ENCODE measurements at regions not wholly inside any gene's neighbourhood (a gene's known extent, or its start where the extent isn't known, plus 50 kb on each side); places are given as distances from the start of the nearest gene placed in this dataset.

DNA sequence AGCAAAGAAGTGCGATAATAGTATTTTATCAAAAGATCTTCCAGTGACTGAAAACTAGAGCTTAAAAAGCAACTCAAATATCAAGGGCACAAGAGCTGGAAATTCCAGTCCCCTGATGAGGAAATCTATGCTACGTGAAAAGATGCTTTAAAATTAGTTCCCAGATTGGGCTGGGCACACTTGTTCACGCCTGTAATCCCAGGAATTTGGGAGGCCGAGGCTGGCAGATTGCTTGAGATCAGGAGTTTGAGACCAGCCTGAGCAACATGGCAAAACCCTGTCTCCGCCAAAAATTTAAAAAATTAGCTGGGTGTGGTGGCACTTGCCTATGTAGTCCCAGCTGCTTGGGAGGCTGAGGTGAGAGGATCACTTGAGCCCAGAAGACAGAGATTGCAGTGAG is 138.8 kb downstream of the SEMA6D start:
- no peak for FAIRE-seq
- Histone ChIP-seq H3K27ac (ENCODE audit: low read depth in 1 of 3, low read length in 2 of 3) (no peak overlapping the region), H3K4me1 (ENCODE audit: control insufficient read depth in 3 of 3, insufficient read depth in 2 of 3, low read depth in 1 of 3, low read length in 2 of 3) (no peaks in the 10 kb centered on the region), H3K27me3 (ENCODE audit: control insufficient read depth in 3 of 3, insufficient read depth in 3 of 3, low read length in 3 of 3) (no peaks in the 10 kb centered on the region), H3K36me3 (ENCODE audit: control insufficient read depth in 3 of 3, insufficient read depth in 2 of 3, low read depth in 1 of 3, low read length in 3 of 3) (no peaks in the 10 kb centered on the region), H3K4me3 (ENCODE audit: low read depth in 1 of 3, low read length in 3 of 3) (no peak overlapping the region), H3K9me3 (ENCODE audit: control insufficient read depth in 2 of 2, insufficient read depth in 1 of 2, low read depth in 1 of 2, low read length in 1 of 2) (no peaks in the 10 kb centered on the region)
- DNase-seq: no peak
- 68 to 88% (median 86%) methylated on average over 5 of the region's 5 CpGs for WGBS, 3 donors

DNA sequence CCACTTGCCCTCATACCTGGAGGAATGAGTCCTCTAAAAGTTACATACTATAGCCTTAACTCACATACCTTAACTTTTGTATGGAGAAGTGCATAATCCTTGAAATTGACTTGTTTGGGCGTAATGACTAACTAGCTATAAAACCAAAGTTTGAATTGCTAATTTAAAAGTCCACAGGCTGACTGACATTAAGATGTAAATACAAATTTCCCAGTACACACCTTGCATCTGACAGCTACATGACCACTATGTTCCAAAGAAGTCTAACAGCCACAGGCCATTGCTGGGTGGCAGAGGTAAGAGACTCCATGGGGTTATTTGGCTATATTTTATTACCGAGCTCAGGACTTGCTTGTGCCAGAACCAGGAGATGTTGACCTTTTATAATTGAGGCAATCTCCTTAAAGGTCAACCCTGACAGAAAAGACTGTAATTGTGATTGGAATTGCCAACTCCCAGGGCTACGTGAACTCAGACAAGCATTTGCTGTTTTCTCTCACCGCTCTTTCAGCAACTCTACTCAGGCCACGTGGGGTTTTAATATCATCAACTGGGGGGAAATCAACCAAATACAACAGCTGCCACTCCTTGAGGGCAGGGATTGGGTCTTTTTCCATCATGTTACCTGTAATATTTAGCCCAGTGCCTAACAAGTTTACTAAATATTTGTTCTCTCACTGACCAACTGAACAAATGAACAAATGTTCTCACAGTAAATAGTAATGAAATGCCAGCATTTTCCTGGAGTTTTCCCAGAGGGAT is 139.9 kb downstream of the SEMA6D start:
- no peaks in the 10 kb centered on the region for H3K4me1 ChIP-seq (ENCODE audit: control insufficient read depth in 3 of 3, insufficient read depth in 2 of 3, low read depth in 1 of 3, low read length in 2 of 3)
- 86 to 91% (median 86%) methylated on average over 5 of the region's 5 CpGs for WGBS, 3 donors
- FAIRE-seq: no peak
- no peak overlapping the region for H3K27ac ChIP-seq (ENCODE audit: low read depth in 1 of 3, low read length in 2 of 3)
- no peaks in the 10 kb centered on the region for H3K9me3 ChIP-seq (ENCODE audit: control insufficient read depth in 2 of 2, insufficient read depth in 1 of 2, low read depth in 1 of 2, low read length in 1 of 2)
- H3K27me3 ChIP-seq (ENCODE audit: control insufficient read depth in 3 of 3, insufficient read depth in 3 of 3, low read length in 3 of 3): no peaks in the 10 kb centered on the region
- H3K36me3 ChIP-seq (ENCODE audit: control insufficient read depth in 3 of 3, insufficient read depth in 2 of 3, low read depth in 1 of 3, low read length in 3 of 3): no peaks in the 10 kb centered on the region
- DNase-seq: no peak
- no peak overlapping the region for H3K4me3 ChIP-seq (ENCODE audit: low read depth in 1 of 3, low read length in 3 of 3)

DNA sequence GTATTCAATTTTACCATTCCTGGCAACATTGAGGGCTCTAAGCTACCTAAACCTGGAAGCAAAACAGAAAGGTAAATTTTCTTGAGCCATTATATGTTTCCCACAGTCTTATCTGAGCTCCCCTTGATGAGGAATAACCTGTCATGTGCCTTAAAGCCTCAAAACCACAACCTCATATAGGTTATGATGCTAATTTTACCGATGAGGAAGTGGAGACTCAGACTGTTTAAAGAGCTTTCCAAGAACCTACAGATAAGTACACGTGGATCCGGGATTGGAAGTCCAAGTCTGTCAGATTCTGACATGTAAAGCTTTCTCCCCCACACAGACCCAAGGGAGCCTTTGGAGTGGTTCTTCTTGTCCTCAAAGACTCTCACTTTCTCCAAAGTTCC is 140.5 kb downstream of the SEMA6D start:
- Histone ChIP-seq H3K36me3 (ENCODE audit: control insufficient read depth in 3 of 3, insufficient read depth in 2 of 3, low read depth in 1 of 3, low read length in 3 of 3) (no peaks in the 10 kb centered on the region), H3K27ac (ENCODE audit: low read depth in 1 of 3, low read length in 2 of 3) (no peak overlapping the region), H3K4me1 (ENCODE audit: control insufficient read depth in 3 of 3, insufficient read depth in 2 of 3, low read depth in 1 of 3, low read length in 2 of 3) (no peaks in the 10 kb centered on the region), H3K27me3 (ENCODE audit: control insufficient read depth in 3 of 3, insufficient read depth in 3 of 3, low read length in 3 of 3) (no peaks in the 10 kb centered on the region), H3K4me3 (ENCODE audit: low read depth in 1 of 3, low read length in 3 of 3) (no peak overlapping the region), H3K9me3 (ENCODE audit: control insufficient read depth in 2 of 2, insufficient read depth in 1 of 2, low read depth in 1 of 2, low read length in 1 of 2) (no peaks in the 10 kb centered on the region)
- DNase-seq: no peak
- no peak for FAIRE-seq
- WGBS, 3 donors: 49 to 67% (median 63%) methylated on average over 3 of the region's 3 CpGs

- no peaks in the 10 kb centered on the region for H3K36me3 ChIP-seq (ENCODE audit: control insufficient read depth in 3 of 3, insufficient read depth in 2 of 3, low read depth in 1 of 3, low read length in 3 of 3)
- H3K4me3 ChIP-seq (ENCODE audit: low read depth in 1 of 3, low read length in 3 of 3): no peak overlapping the region
- DNase-seq (no peak), FAIRE-seq (no peak)
- H3K4me1 ChIP-seq (ENCODE audit: control insufficient read depth in 3 of 3, insufficient read depth in 2 of 3, low read depth in 1 of 3, low read length in 2 of 3): no peaks in the 10 kb centered on the region
- WGBS, 3 donors: 87 to 91% (median 88%) methylated on average over 10 of the region's 10 CpGs
- no peaks in the 10 kb centered on the region for H3K9me3 ChIP-seq (ENCODE audit: control insufficient read depth in 2 of 2, insufficient read depth in 1 of 2, low read depth in 1 of 2, low read length in 1 of 2)
- H3K27me3 ChIP-seq (ENCODE audit: control insufficient read depth in 3 of 3, insufficient read depth in 3 of 3, low read length in 3 of 3): no peaks in the 10 kb centered on the region
- H3K27ac ChIP-seq (ENCODE audit: low read depth in 1 of 3, low read length in 2 of 3): no peak overlapping the region
Observed at GRCh38 chr15:47861111-47861903, 144.0 kb downstream of the SEMA6D start.

DNA sequence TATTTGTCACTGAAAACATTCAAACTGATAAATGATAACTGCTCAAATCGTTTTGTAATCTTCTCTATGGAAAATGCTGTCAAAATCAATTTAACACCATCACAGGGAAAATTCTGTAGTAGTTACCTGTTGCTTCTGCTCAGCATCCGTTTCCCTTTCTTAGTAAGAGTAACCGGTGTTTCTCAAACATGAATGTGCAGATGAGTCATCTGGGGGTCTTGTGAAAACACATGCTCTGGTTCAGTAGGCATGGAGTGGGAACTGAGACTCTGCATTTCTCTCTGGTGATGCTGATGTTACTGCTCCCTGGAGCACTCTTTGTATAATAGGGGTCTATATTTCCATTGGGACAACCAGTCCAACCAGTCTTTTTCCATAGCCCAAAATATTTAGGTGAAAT is 145.1 kb downstream of the SEMA6D start:
- 72 to 77% (median 76%) methylated on average over 3 of the region's 3 CpGs for WGBS, 3 donors
- no peak for FAIRE-seq

DNA sequence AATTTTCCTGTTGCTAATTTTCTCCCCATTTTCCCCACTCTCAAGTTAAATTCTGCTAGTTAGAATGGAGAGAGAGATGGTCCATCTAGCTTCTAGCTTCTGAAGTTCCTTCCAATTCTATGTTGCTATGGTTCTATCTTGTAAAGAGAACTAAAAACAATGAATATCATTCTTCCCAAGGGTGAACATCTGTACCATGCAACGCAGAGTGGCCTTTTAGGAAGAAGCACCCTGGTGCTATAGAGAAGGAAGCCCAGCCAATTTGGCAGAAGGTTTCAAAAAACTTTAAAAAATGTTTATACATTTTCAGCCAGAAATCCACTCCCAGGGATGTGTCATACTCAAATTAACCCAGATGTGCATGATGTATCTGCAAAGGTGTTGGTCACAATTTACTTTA is 149.1 kb downstream of the SEMA6D start:
- FAIRE-seq (no peak), DNase-seq (no peak)
- no peak overlapping the region for H3K4me3 ChIP-seq (ENCODE audit: low read depth in 1 of 3, low read length in 3 of 3)
- H3K4me1 ChIP-seq (ENCODE audit: control insufficient read depth in 3 of 3, insufficient read depth in 2 of 3, low read depth in 1 of 3, low read length in 2 of 3): no peaks in the 10 kb centered on the region
- no peak overlapping the region for H3K27ac ChIP-seq (ENCODE audit: low read depth in 1 of 3, low read length in 2 of 3)
- no peaks in the 10 kb centered on the region for H3K27me3 ChIP-seq (ENCODE audit: control insufficient read depth in 3 of 3, insufficient read depth in 3 of 3, low read length in 3 of 3)
- WGBS, 3 donors: 70 to 94% (median 88%) methylated on average over 1 of the region's 1 CpG
- no peaks in the 10 kb centered on the region for H3K36me3 ChIP-seq (ENCODE audit: control insufficient read depth in 3 of 3, insufficient read depth in 2 of 3, low read depth in 1 of 3, low read length in 3 of 3)
- no peaks in the 10 kb centered on the region for H3K9me3 ChIP-seq (ENCODE audit: control insufficient read depth in 2 of 2, insufficient read depth in 1 of 2, low read depth in 1 of 2, low read length in 1 of 2)

More for the DNA sequence above, 145.1 kb downstream of the SEMA6D start:
- Histone ChIP-seq H3K36me3 (ENCODE audit: control insufficient read depth in 3 of 3, insufficient read depth in 2 of 3, low read depth in 1 of 3, low read length in 3 of 3) (no peaks in the 10 kb centered on the region), H3K4me1 (ENCODE audit: control insufficient read depth in 3 of 3, insufficient read depth in 2 of 3, low read depth in 1 of 3, low read length in 2 of 3) (no peaks in the 10 kb centered on the region), H3K4me3 (ENCODE audit: low read depth in 1 of 3, low read length in 3 of 3) (no peak overlapping the region), H3K27me3 (ENCODE audit: control insufficient read depth in 3 of 3, insufficient read depth in 3 of 3, low read length in 3 of 3) (no peaks in the 10 kb centered on the region), H3K27ac (ENCODE audit: low read depth in 1 of 3, low read length in 2 of 3) (no peak overlapping the region), H3K9me3 (ENCODE audit: control insufficient read depth in 2 of 2, insufficient read depth in 1 of 2, low read depth in 1 of 2, low read length in 1 of 2) (no peaks in the 10 kb centered on the region)
- DNase-seq: no peak

DNA sequence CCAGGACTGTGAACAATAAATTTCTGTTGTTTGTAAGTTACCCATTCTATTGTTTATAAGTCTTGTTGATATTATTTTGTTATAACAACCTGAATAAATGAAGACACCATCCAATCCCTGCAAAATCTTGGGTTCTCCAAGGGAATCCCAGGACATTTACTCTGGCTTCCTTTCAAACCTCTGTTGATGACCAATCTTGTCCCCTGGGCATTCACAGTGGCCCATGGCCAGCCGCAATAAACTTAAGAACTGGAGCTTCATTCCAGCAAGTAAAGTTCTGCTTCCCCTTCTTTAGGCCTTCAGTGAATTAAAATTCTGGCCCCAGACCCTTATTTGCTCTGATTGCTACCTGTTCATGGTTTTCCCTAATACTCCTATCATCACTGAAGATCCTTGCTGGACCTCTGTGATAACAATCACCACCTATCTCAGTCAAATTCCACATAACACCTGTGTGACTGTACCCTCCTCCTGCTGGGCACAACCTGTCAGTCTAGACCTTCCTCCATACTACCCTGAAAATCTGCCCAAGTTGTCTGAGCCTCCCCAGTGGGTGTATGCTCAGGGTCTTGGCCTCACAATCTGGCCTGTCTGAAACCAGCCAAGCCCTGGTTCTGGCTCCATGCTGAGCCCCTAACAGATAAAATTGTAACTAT is 153.1 kb downstream of the SEMA6D start:
- FAIRE-seq (no peak), DNase-seq (no peak)
- Histone ChIP-seq H3K36me3 (ENCODE audit: control insufficient read depth in 3 of 3, insufficient read depth in 2 of 3, low read depth in 1 of 3, low read length in 3 of 3) (no peaks in the 10 kb centered on the region), H3K4me1 (ENCODE audit: control insufficient read depth in 3 of 3, insufficient read depth in 2 of 3, low read depth in 1 of 3, low read length in 2 of 3) (no peaks in the 10 kb centered on the region), H3K9me3 (ENCODE audit: control insufficient read depth in 2 of 2, insufficient read depth in 1 of 2, low read depth in 1 of 2, low read length in 1 of 2) (no peaks in the 10 kb centered on the region), H3K4me3 (ENCODE audit: low read depth in 1 of 3, low read length in 3 of 3) (no peak overlapping the region), H3K27me3 (ENCODE audit: control insufficient read depth in 3 of 3, insufficient read depth in 3 of 3, low read length in 3 of 3) (no peaks in the 10 kb centered on the region), H3K27ac (ENCODE audit: low read depth in 1 of 3, low read length in 2 of 3) (no peak overlapping the region)
- WGBS, 3 donors: 88 to 95% (median 90%) methylated on average over 1 of the region's 1 CpG

DNA sequence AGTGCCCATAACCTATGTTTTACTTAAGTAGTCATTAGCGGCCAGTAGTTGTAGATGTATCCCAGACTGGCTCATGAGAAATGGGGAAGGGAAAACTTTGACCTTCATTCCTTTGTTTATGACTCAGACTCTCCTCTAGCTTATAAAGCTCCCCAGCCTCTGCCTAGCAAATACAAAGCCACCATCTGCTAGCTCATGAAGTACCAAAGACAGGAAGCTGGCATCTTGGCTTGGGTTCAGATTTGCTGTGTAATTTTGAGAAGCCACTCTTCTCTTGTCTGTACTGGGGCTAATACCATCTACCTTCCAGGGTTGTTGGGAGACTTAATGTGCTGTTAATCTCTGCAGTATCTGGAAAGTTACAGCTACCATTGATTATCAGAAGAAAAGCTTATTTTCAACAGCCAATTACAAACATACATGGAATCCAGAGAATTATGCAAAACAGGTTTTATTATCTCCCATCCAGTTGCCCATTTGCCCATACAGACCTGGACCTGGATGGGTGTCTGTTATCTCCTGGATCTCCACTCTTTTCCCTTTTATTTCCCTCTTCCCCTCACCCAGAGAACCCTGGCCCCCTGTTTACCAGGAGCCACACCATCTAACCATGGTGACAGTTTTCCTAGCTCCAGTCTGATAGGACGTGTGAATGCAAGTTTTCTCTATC is 153.8 kb downstream of the SEMA6D start:
- FAIRE-seq: no peak
- 42 to 57% (median 50%) methylated on average over 2 of the region's 2 CpGs for WGBS, 3 donors

More for the DNA sequence above, 153.8 kb downstream of the SEMA6D start:
- DNase-seq: peak; percentile 38 to 73
- H3K4me1 ChIP-seq (ENCODE audit: control insufficient read depth in 3 of 3, insufficient read depth in 2 of 3, low read depth in 1 of 3, low read length in 2 of 3): no peaks in the 10 kb centered on the region
- H3K27me3 ChIP-seq (ENCODE audit: control insufficient read depth in 3 of 3, insufficient read depth in 3 of 3, low read length in 3 of 3): no peaks in the 10 kb centered on the region
- H3K9me3 ChIP-seq (ENCODE audit: control insufficient read depth in 2 of 2, insufficient read depth in 1 of 2, low read depth in 1 of 2, low read length in 1 of 2): no peaks in the 10 kb centered on the region
- no peak overlapping the region for H3K27ac ChIP-seq (ENCODE audit: low read depth in 1 of 3, low read length in 2 of 3)
- H3K36me3 ChIP-seq (ENCODE audit: control insufficient read depth in 3 of 3, insufficient read depth in 2 of 3, low read depth in 1 of 3, low read length in 3 of 3): no peaks in the 10 kb centered on the region
- no peak overlapping the region for H3K4me3 ChIP-seq (ENCODE audit: low read depth in 1 of 3, low read length in 3 of 3)

Measured in small intestine (tissue), 7 donors.